ENCODE measurements at regions not wholly inside any gene's neighbourhood (a gene's known extent, or its start where the extent isn't known, plus 50 kb on each side); places are given as distances from the start of the nearest gene placed in this dataset.
"Not testable (repeated sequence)": the region's sequence is repeated elsewhere in the genome, so short reads cannot be mapped to it uniquely, and the experiment has no call there.

GRCh38 chr9:102225841-102226441, 487.5 kb upstream of the GRIN3A start:
- Histone ChIP-seq H3K9me3 (ENCODE audit: low read length) (no peaks in the 10 kb centered on the region), H4K20me1 (ENCODE audit: insufficient read depth) (no peaks in the 10 kb centered on the region), H3K79me2 (replicated peaks; ENCODE audit: insufficient read depth, low read length) (no peaks in the 10 kb centered on the region), H3K27ac (ENCODE audit: low read length) (no peak overlapping the region), H3K9me2 (ENCODE audit: insufficient read depth, low read length) (no peaks in the 10 kb centered on the region), H3K4me2 (ENCODE audit: low read length) (no peak overlapping the region), H3K9ac (ENCODE audit: low read length) (no peak overlapping the region), H2AFZ (ENCODE audit: low read depth, low read length) (no peak overlapping the region), H3K27me3 (ENCODE audit: insufficient read depth, low read depth, low read length) (no peaks in the 10 kb centered on the region), H3K36me3 (ENCODE audit: insufficient read depth, low read length) (no peaks in the 10 kb centered on the region), H3K4me3 (ENCODE audit: low read length) (no peak overlapping the region), H3F3A (ENCODE audit: insufficient read depth, low read length, poor library complexity, severe bottlenecking) (no peaks in the 10 kb centered on the region)
- TF ChIP-seq RAD21 (conservative IDR thresholded peaks at IDR 0.05) (no peak), REST (IDR thresholded peaks at IDR 0.05; ENCODE audit: borderline replicate concordance) (no peak), EZH2 (IDR thresholded peaks at IDR 0.05; ENCODE audit: borderline replicate concordance, insufficient read depth, low read length, poor library complexity, severe bottlenecking) (no peak), CTCF (IDR thresholded peaks at IDR 0.05; ENCODE audit: poor library complexity, severe bottlenecking) (no peak), MXI1 (conservative IDR thresholded peaks at IDR 0.05; ENCODE audit: poor library complexity, severe bottlenecking) (no peak), TAF1 (IDR thresholded peaks at IDR 0.05; ENCODE audit: low read depth) (no peak), SMC3 (conservative IDR thresholded peaks at IDR 0.05; ENCODE audit: poor library complexity) (no peak), POLR2AphosphoS5 (IDR thresholded peaks at IDR 0.05) (no peak), EP300 (conservative IDR thresholded peaks at IDR 0.05; ENCODE audit: poor library complexity, severe bottlenecking) (no peak)

DNA sequence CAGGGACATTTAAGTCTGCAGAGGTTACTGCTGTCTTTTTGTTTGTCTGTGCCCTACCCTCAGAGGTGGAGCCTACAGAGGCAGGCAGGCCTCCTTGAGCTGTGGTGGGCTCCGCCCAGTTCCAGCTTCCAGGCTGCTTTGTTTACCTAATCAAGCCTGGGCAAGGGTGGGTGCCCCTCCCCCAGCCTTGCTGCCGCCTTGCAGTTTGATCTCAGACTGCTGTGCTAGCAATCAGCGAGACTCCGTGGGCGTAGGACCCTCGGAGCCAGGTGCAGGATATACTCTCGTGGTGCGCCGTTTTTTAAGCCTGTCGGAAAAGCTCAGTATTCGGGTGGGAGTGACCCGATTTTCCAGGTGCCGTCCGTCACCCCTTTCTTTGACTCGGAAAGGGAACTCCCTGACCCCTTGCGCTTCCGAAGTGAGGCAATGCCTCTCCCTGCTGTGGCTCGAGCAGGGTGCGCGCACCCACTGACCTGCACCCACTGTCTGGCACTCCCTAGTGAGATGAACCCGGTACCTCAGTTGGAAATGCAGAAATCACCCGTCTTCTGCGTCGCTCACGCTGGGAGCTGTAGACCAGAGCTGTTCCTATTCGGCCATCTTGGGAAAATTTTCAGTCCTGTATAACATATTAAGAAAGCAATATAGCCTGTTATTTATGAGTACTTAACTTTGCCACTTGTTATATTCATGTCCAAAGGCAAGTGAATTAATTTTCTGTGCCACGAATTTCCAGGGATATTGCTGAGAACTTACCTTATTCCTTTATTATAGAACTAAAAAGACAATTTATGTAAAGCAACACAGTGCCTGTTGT, 485.1 kb upstream of the GRIN3A start:
- H2AFZ ChIP-seq (ENCODE audit: low read depth, low read length); H3K9me3 ChIP-seq (ENCODE audit: low read length); H3K27ac ChIP-seq (ENCODE audit: low read length); H3K79me2 ChIP-seq (replicated peaks; ENCODE audit: insufficient read depth, low read length); H3K36me3 ChIP-seq (ENCODE audit: insufficient read depth, low read length); H3K27me3 ChIP-seq (ENCODE audit: insufficient read depth, low read depth, low read length); H3K9me2 ChIP-seq (ENCODE audit: insufficient read depth, low read length); H3F3A ChIP-seq (ENCODE audit: insufficient read depth, low read length, poor library complexity, severe bottlenecking); H3K4me3 ChIP-seq (ENCODE audit: low read length); H3K9ac ChIP-seq (ENCODE audit: low read length); H3K4me2 ChIP-seq (ENCODE audit: low read length); H4K20me1 ChIP-seq (ENCODE audit: insufficient read depth): not testable (repeated sequence)

All from neural cell (in vitro differentiated cells).